ENCODE measurements at regions not wholly inside any gene's neighbourhood (a gene's known extent, or its start where the extent isn't known, plus 50 kb on each side); places are given as distances from the start of the nearest gene placed in this dataset.

DNA sequence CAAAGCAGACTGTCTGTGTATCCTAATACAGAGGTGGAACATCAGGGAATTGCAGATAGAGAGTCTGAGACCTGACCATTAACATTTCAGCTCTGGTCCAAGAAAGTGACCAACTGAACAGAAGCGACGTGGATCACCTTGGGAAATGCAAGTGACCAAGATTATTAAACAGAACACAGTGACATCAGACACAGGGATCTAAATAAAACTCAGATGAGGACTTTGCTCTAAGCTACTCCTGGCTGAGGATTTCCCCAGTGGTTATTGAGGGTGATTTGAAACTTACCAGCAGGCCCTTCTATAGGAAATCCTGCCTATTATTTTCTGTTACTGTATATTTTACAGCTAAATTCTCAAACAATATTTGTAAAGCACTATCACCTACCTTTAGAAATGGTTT, 436.0 kb downstream of the TMEM38B start:
- Histone ChIP-seq H3K27me3 (ENCODE audit: control insufficient read depth, insufficient read depth, low read length) (no peaks in the 10 kb centered on the region), H3K4me3 (ENCODE audit: low read depth, low read length) (no peak overlapping the region), H3K36me3 (ENCODE audit: control insufficient read depth, insufficient read depth, low read length) (no peaks in the 10 kb centered on the region)
- FAIRE-seq (no peak), DNase-seq (ENCODE audit: low read depth) (no peak)
- TF ChIP-seq, protein P1, sequence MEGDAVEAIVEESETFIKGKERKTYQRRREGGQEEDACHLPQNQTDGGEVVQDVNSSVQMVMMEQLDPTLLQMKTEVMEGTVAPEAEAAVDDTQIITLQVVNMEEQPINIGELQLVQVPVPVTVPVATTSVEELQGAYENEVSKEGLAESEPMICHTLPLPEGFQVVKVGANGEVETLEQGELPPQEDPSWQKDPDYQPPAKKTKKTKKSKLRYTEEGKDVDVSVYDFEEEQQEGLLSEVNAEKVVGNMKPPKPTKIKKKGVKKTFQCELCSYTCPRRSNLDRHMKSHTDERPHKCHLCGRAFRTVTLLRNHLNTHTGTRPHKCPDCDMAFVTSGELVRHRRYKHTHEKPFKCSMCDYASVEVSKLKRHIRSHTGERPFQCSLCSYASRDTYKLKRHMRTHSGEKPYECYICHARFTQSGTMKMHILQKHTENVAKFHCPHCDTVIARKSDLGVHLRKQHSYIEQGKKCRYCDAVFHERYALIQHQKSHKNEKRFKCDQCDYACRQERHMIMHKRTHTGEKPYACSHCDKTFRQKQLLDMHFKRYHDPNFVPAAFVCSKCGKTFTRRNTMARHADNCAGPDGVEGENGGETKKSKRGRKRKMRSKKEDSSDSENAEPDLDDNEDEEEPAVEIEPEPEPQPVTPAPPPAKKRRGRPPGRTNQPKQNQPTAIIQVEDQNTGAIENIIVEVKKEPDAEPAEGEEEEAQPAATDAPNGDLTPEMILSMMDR (IDR thresholded peaks at IDR 0.05; ENCODE audit: insufficient read depth, low read length, severe bottlenecking) = no peak

DNA sequence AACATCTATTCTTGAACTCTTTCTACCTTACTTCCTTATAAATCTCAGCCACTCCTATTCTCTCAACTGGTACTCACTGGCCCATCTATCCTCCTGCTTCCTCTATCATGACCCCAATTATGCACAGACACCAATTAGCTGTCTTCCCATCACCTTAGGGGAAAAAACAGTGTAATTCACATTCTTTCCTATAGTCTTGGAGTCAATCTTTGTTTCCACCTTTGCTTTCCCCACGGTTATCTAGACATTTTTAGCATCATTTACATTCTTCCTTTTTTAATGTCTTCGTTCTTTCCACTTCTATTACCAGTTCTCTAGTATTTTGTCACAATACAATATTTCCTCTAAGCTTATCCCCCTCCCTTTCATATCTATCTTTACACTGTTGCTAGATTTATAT, 449.4 kb downstream of the TMEM38B start:
- no peak overlapping the region for H3K4me3 ChIP-seq (ENCODE audit: low read depth, low read length)
- no peaks in the 10 kb centered on the region for H3K36me3 ChIP-seq (ENCODE audit: control insufficient read depth, insufficient read depth, low read length)
- TF ChIP-seq, protein P1 (IDR thresholded peaks at IDR 0.05; ENCODE audit: insufficient read depth, low read length, severe bottlenecking) = no peak
- no peak for FAIRE-seq
- H3K27me3 ChIP-seq (ENCODE audit: control insufficient read depth, insufficient read depth, low read length) = no peaks in the 10 kb centered on the region
- no peak for DNase-seq (ENCODE audit: low read depth)

DNA sequence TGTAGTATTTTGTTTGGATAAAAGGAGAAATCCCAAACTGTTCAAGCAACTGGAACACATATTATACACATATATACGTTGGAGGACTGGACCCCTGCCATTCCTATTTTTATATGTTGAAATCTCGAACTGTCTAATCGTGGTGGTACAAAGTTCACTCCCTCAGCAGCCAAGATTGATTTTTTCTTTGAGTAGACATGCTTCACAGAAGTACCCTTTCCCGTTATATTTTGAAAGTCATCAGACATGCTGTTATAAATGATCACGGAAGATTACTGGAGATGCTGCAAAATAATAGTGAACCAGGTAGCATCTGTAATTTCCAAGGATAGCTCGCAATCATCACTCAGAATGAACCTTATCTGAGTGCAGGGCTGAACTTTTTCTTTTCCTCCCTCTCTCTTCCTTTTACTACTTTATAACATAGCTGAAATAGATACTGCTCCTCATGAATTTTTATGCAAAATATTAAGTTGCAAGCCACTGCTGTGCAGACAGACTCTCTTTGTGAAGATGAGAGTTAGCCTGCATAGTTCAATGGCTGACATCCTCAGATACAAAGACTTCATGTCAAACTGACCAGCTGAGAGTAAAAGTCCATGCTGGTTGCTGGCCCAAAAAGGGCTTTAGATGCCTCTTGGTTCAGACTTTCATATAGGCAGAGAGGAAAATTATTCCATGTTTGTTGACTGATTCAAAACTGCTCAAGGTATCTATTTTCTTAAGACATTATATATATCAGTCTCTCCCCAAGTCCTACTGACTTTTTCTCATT, 451.9 kb downstream of the TMEM38B start:
- DNase-seq (ENCODE audit: low read depth) (no peak), FAIRE-seq (no peak)
- Histone ChIP-seq H3K27me3 (ENCODE audit: control insufficient read depth, insufficient read depth, low read length) (no peaks in the 10 kb centered on the region), H3K36me3 (ENCODE audit: control insufficient read depth, insufficient read depth, low read length) (no peaks in the 10 kb centered on the region), H3K4me3 (ENCODE audit: low read depth, low read length) (no peak overlapping the region)
- TF ChIP-seq, protein P1 (IDR thresholded peaks at IDR 0.05; ENCODE audit: insufficient read depth, low read length, severe bottlenecking) = no peak

DNA sequence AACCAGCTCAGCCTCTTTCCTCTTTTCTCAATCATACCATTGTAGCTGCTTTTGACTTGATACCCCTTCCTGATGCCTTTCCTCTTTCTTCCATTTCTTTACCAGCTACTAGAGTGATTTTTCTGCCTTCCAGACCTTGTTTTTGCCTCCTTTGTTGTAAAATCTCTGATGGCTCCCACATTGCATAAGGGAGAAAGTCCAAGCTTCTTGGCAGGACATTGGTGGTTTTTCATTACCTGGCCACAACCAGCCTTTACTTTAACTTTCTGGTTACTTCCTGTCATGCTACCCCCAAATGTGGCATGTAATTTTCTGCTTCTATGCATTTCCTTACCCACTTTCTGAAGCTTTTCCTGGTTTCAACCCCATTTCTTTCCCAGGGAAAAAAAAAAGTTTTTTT, 452.5 kb downstream of the TMEM38B start:
- no peak for DNase-seq (ENCODE audit: low read depth)
- Histone ChIP-seq H3K4me3 (ENCODE audit: low read depth, low read length) (no peak overlapping the region), H3K36me3 (ENCODE audit: control insufficient read depth, insufficient read depth, low read length) (no peaks in the 10 kb centered on the region), H3K27me3 (ENCODE audit: control insufficient read depth, insufficient read depth, low read length) (no peaks in the 10 kb centered on the region)
- FAIRE-seq = no peak
- TF ChIP-seq, protein P1 (IDR thresholded peaks at IDR 0.05; ENCODE audit: insufficient read depth, low read length, severe bottlenecking) = no peak

DNA sequence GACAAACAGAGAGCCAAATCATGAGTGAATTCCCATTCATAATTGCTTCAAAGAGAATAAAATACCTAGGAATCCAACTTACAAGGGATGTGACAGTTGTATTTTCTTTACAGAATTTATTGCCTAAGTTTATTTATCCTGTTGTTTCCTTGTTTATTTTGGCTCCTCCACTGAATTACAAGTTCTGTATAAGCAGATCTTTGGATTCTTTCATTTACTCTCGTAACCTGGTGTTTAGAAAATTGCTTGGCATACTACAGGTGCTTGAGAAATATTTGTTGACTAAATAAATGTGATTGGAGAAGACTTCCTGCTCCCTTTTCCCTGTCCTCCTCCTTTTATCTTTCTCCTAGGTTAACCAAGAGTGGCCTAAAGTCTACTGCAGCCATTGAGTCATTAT, 455.6 kb downstream of the TMEM38B start:
- no peak for FAIRE-seq
- no peak overlapping the region for H3K4me3 ChIP-seq (ENCODE audit: low read depth, low read length)
- DNase-seq (ENCODE audit: low read depth) = no peak
- H3K27me3 ChIP-seq (ENCODE audit: control insufficient read depth, insufficient read depth, low read length) = no peaks in the 10 kb centered on the region
- TF ChIP-seq, protein P1 (IDR thresholded peaks at IDR 0.05; ENCODE audit: insufficient read depth, low read length, severe bottlenecking) = no peak
- H3K36me3 ChIP-seq (ENCODE audit: control insufficient read depth, insufficient read depth, low read length) = no peaks in the 10 kb centered on the region

DNA sequence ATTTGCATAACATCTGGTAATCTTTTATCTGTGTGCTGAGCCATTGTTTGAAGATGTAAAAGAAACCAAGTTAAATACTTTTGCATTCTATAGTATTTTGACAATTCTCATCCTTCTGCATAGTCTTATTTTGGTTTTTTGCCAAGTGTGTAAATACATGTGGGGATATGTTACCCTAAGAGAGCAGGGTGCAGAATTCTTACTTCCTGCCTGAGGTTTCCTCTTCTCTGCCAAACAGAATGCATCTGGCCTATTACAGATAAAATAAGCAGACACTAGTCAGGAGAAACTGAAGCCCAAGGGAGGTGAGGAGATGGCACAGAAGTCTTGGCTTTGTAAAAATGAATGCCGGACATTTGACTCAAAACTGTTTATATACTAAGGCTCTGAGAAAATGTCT, 462.1 kb downstream of the TMEM38B start:
- no peaks in the 10 kb centered on the region for H3K36me3 ChIP-seq (ENCODE audit: control insufficient read depth, insufficient read depth, low read length)
- DNase-seq (ENCODE audit: low read depth) (no peak), FAIRE-seq (no peak)
- H3K27me3 ChIP-seq (ENCODE audit: control insufficient read depth, insufficient read depth, low read length) = no peaks in the 10 kb centered on the region
- TF ChIP-seq, protein P1 (IDR thresholded peaks at IDR 0.05; ENCODE audit: insufficient read depth, low read length, severe bottlenecking) = no peak
- no peak overlapping the region for H3K4me3 ChIP-seq (ENCODE audit: low read depth, low read length)
